Stomach (tissue), 8 donors: ENCODE measurements at regions not wholly inside any gene's neighbourhood (a gene's known extent, or its start where the extent isn't known, plus 50 kb on each side); places are given as distances from the start of the nearest gene placed in this dataset.

Experiments used
- DNase-seq, 2 donors: peaks; one replicate each; pipeline versions ENCODE4 v3.0.0 to v3.0.0-alpha.2; 2013 to 2019
- H3K27ac ChIP-seq, 5 donors: fragments of 200-600 bp in 4 of 5; sonication (generic) in 4 of 5; one replicate each; pipeline ENCODE4 v1.5.1; 2013 to 2019; ENCODE audit warnings: mild to moderate bottlenecking in 1 of 5, moderate library complexity in 1 of 5
- H3K27me3 ChIP-seq, 3 donors: fragments of 200-600 bp; sonication (generic); one replicate each; pipeline ENCODE4 v1.5.1; 2017 to 2019; ENCODE audit warnings: mixed run types in 1 of 3
- H3K36me3 ChIP-seq, 4 donors: fragments of 200-600 bp; sonication (generic); 1 replicate in 3 of 4; 2 replicates in 1 of 4; pipeline ENCODE4 v1.5.1; 2016 to 2019
- H3K4me1 ChIP-seq, 4 donors: fragments of 200-600 bp; sonication (generic); one replicate each; pipeline ENCODE4 v1.5.1; 2016 to 2019
- H3K4me3 ChIP-seq, 4 donors: fragments of 200-600 bp; sonication (generic) in 3 of 4; one replicate each; pipeline ENCODE4 v1.5.1; 2016 to 2019; ENCODE audit warnings: mild to moderate bottlenecking in 1 of 4
- H3K9me3 ChIP-seq, 4 donors: fragments of 200-600 bp; sonication (generic); one replicate each; pipeline ENCODE4 v1.5.1; 2016 to 2019
- EP300 ChIP-seq: sonication (generic); formaldehyde crosslinking; IDR thresholded peaks from one replicate; pipeline ENCODE4 v1.6.1; 2017; ENCODE audit warnings: antibody characterized with exemption
- POLR2A ChIP-seq, 4 donors: fragments of 450-650 bp; IDR thresholded peaks; one replicate each; pipeline ENCODE4 v1.6.1; 2016; ENCODE audit warnings: antibody characterized with exemption in 4 of 4, control low read depth in 2 of 4, mild to moderate bottlenecking in 1 of 4, moderate library complexity in 1 of 4
- POLR2AphosphoS5 ChIP-seq, 3 donors: sonication (generic); formaldehyde crosslinking; IDR thresholded peaks; one replicate each; pipeline ENCODE4 v1.6.1; 2016; ENCODE audit warnings: antibody characterized with exemption in 3 of 3
- WGBS, 5 donors: extraction: QIAGEN DNeasy Blood & Tissue Kit in 3 of 5; methylation state at CpG; one replicate each; pipeline versions ENCODE4 v1.1.5 to v1.1.7; 2013 to 2018; 5-methylcytosine and 5-hydroxymethylcytosine counted together
- intact Hi-C: fragments of 100-400 bp; cut with DNase I; formaldehyde crosslinking; loops from one replicate; pipeline ENCODE4 v1.15.1; 2023; ENCODE audit warnings: low total_unique reads
- TF ChIP-seq, protein P1 (sequence below), 7 experiments: fragments of 450-650 bp in 4 of 7; fragments of 200-600 bp in 3 of 7; sonication (generic) in 3 of 7; IDR thresholded peaks; one replicate each; pipeline ENCODE4 v1.5.1; 2016 to 2019; ENCODE audit warnings: antibody characterized with exemption in 7 of 7, control low read depth in 2 of 7, mild to moderate bottlenecking in 1 of 7
- donor health status: healthy with polysubstance abuse.
- donor health status: Bipolar disorder and iron deficiency.
- donor health status: healthy.

- intact Hi-C loops = no loop called here
- 81 to 94% (median 86%) methylated on average over 6 of the region's 6 CpGs for WGBS, 5 donors
- Histone ChIP-seq H3K27me3 (no peaks in the 10 kb centered on the region), H3K4me1 (peaks cover 0 to 10% (median 3%) of the 10 kb centered on the region in 4 donors), H3K27ac (no peak overlapping the region), H3K4me3 (no peak overlapping the region), H3K9me3 (no peaks in the 10 kb centered on the region), H3K36me3 (no peaks in the 10 kb centered on the region)
- TF ChIP-seq EP300 = no peak
- TF ChIP-seq, protein P1, sequence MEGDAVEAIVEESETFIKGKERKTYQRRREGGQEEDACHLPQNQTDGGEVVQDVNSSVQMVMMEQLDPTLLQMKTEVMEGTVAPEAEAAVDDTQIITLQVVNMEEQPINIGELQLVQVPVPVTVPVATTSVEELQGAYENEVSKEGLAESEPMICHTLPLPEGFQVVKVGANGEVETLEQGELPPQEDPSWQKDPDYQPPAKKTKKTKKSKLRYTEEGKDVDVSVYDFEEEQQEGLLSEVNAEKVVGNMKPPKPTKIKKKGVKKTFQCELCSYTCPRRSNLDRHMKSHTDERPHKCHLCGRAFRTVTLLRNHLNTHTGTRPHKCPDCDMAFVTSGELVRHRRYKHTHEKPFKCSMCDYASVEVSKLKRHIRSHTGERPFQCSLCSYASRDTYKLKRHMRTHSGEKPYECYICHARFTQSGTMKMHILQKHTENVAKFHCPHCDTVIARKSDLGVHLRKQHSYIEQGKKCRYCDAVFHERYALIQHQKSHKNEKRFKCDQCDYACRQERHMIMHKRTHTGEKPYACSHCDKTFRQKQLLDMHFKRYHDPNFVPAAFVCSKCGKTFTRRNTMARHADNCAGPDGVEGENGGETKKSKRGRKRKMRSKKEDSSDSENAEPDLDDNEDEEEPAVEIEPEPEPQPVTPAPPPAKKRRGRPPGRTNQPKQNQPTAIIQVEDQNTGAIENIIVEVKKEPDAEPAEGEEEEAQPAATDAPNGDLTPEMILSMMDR (IDR thresholded peaks at IDR 0.05) = no peak
- TF ChIP-seq POLR2AphosphoS5 (IDR thresholded peaks at IDR 0.05) = no peak
- TF ChIP-seq POLR2A (IDR thresholded peaks at IDR 0.05) = no peak
- no peak for DNase-seq
Observed at GRCh38 chr2:224259831-224260230, 142.1 kb downstream of the FAM124B start.

GRCh38 chr2:224258059-224258458 lies 143.8 kb downstream of the FAM124B start:
- Histone ChIP-seq H3K36me3 (no peaks in the 10 kb centered on the region), H3K4me3 (no peak overlapping the region), H3K27ac (no peak overlapping the region), H3K4me1 (no peaks in the 10 kb centered on the region), H3K9me3 (no peaks in the 10 kb centered on the region), H3K27me3 (no peaks in the 10 kb centered on the region)
- WGBS, 5 donors = 65 to 86% (median 80%) methylated on average over 2 of the region's 2 CpGs
- DNase-seq = no peak
- TF ChIP-seq EP300 = no peak
- TF ChIP-seq, protein P1 (IDR thresholded peaks at IDR 0.05) = no peak
- no peak for TF ChIP-seq POLR2A (IDR thresholded peaks at IDR 0.05)
- TF ChIP-seq POLR2AphosphoS5 (IDR thresholded peaks at IDR 0.05) = no peak
- intact Hi-C loops = no loop called here

DNA sequence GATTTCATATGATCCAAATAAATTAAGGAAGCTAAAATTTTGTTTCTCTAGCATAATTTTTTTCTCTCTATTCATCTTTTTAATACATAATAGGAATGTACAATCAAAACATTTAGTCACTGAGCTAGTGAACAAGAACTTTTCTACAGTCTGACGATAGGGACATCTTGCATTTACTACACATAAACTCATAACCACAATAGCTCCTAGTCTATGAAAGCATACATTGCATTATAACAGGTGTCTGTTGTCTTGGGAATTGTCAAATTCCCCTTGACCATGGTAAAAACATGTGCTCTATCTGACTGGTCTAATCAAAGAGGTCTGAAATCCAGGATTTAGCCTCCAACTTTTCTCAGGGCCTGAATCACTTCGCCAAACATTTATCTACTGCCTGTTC lies 144.8 kb downstream of the FAM124B start:
- Histone ChIP-seq H3K27me3 (no peaks in the 10 kb centered on the region), H3K9me3 (no peaks in the 10 kb centered on the region), H3K4me3 (no peak overlapping the region), H3K4me1 (no peaks in the 10 kb centered on the region), H3K36me3 (no peaks in the 10 kb centered on the region), H3K27ac (no peak overlapping the region)
- intact Hi-C loops = no loop called here
- no peak for DNase-seq
- TF ChIP-seq POLR2A (IDR thresholded peaks at IDR 0.05) = no peak
- TF ChIP-seq, protein P1 (IDR thresholded peaks at IDR 0.05) = no peak
- no peak for TF ChIP-seq POLR2AphosphoS5 (IDR thresholded peaks at IDR 0.05)
- no peak for TF ChIP-seq EP300
- WGBS, 5 donors = 45 to 79% (median 53%) methylated on average over 2 of the region's 2 CpGs

GRCh38 chr2:224253464-224253863 lies 148.4 kb downstream of the FAM124B start:
- Histone ChIP-seq H3K36me3 (no peaks in the 10 kb centered on the region), H3K27me3 (no peaks in the 10 kb centered on the region), H3K9me3 (no peaks in the 10 kb centered on the region), H3K27ac (no peak overlapping the region), H3K4me1 (no peaks in the 10 kb centered on the region), H3K4me3 (no peak overlapping the region)
- no peak for DNase-seq
- TF ChIP-seq EP300 (no peak), POLR2AphosphoS5 (IDR thresholded peaks at IDR 0.05) (no peak), POLR2A (IDR thresholded peaks at IDR 0.05) (no peak)
- TF ChIP-seq, protein P1 (IDR thresholded peaks at IDR 0.05) = no peak
- intact Hi-C loops = no loop called here
- WGBS, 5 donors = 94 to 100% (median 100%) methylated on average over 1 of the region's 1 CpG
